Thyroid gland (tissue), 4 donors: ENCODE measurements at regions not wholly inside any gene's neighbourhood (a gene's known extent, or its start where the extent isn't known, plus 50 kb on each side); places are given as distances from the start of the nearest gene placed in this dataset.

Experiments
- DNase-seq, 2 donors: peaks; one replicate each; pipeline ENCODE4 v3.0.0-alpha.2; 2019
- H3K27ac ChIP-seq, 3 donors: fragments of 200-600 bp; sonication (generic); 1 replicate in 2 of 3; 2 replicates in 1 of 3; pipeline ENCODE4 v1.5.1; 2016 to 2019; ENCODE audit warnings: mild to moderate bottlenecking in 1 of 3, moderate library complexity in 1 of 3
- H3K27me3 ChIP-seq: fragments of 200-600 bp; sonication (generic); one replicate; pipeline ENCODE4 v1.5.1; 2019
- H3K36me3 ChIP-seq, 2 donors: fragments of 200-600 bp; sonication (generic); one replicate each; pipeline ENCODE4 v1.5.1; 2016 to 2019
- H3K4me1 ChIP-seq, 2 donors: fragments of 200-600 bp; sonication (generic); one replicate each; pipeline ENCODE4 v1.5.1; 2017 to 2019
- H3K4me3 ChIP-seq, 3 donors: fragments of 200-600 bp; sonication (generic); replicated peaks in 1 of 3; 1 replicate in 2 of 3; 2 replicates in 1 of 3; pipeline ENCODE4 v1.5.1; 2016; ENCODE audit warnings: mild to moderate bottlenecking in 1 of 3
- H3K9me3 ChIP-seq: fragments of 200-600 bp; sonication (generic); one replicate; pipeline ENCODE4 v1.5.1; 2017
- POLR2A ChIP-seq, 2 donors: fragments of 450-650 bp; IDR thresholded peaks; one replicate each; pipeline ENCODE4 v1.6.1; 2017; ENCODE audit warnings: antibody characterized with exemption in 2 of 2, mild to moderate bottlenecking in 2 of 2, moderate library complexity in 1 of 2
- WGBS, 2 donors: methylation state at CpG; one replicate each; pipeline ENCODE4 v1.1.5; 2017; 5-methylcytosine and 5-hydroxymethylcytosine counted together
- intact Hi-C: fragments of 100-400 bp; cut with DNase I; formaldehyde crosslinking; loops from one replicate; pipeline ENCODE4 v1.15.1; 2023
- TF ChIP-seq, protein P1 (sequence below), 6 experiments: fragments of 200-600 bp in 3 of 6; fragments of 450-650 bp in 3 of 6; sonication (generic) in 3 of 6; IDR thresholded peaks; one replicate each; pipeline ENCODE4 v1.5.1; 2016 to 2019; ENCODE audit warnings: antibody characterized with exemption in 6 of 6, mild to moderate bottlenecking in 2 of 6, inconsistent platforms in 1 of 6, moderate library complexity in 1 of 6

GRCh38 chr16:22425036-22425801, 50.8 kb upstream of the CDR2 start:
- Histone ChIP-seq H3K27me3 (no peaks in the 10 kb centered on the region), H3K4me3 (no peak overlapping the region), H3K9me3 (no peaks in the 10 kb centered on the region), H3K4me1 (no peaks in the 10 kb centered on the region), H3K27ac (peak overlapping the region; percentile 49 to 70 (median 57)), H3K36me3 (peaks cover 18 to 28% of the 10 kb centered on the region in 2 donors)
- intact Hi-C loops = no loop called here
- TF ChIP-seq POLR2A (IDR thresholded peaks at IDR 0.05) = no peak
- TF ChIP-seq, protein P1, sequence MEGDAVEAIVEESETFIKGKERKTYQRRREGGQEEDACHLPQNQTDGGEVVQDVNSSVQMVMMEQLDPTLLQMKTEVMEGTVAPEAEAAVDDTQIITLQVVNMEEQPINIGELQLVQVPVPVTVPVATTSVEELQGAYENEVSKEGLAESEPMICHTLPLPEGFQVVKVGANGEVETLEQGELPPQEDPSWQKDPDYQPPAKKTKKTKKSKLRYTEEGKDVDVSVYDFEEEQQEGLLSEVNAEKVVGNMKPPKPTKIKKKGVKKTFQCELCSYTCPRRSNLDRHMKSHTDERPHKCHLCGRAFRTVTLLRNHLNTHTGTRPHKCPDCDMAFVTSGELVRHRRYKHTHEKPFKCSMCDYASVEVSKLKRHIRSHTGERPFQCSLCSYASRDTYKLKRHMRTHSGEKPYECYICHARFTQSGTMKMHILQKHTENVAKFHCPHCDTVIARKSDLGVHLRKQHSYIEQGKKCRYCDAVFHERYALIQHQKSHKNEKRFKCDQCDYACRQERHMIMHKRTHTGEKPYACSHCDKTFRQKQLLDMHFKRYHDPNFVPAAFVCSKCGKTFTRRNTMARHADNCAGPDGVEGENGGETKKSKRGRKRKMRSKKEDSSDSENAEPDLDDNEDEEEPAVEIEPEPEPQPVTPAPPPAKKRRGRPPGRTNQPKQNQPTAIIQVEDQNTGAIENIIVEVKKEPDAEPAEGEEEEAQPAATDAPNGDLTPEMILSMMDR (IDR thresholded peaks at IDR 0.05) = no peak
- DNase-seq = peak in 1 of 2 donors; percentile 18
- 72 to 79% methylated on average over 15 to 20 of the region's 26 CpGs for WGBS, 2 donors

DNA sequence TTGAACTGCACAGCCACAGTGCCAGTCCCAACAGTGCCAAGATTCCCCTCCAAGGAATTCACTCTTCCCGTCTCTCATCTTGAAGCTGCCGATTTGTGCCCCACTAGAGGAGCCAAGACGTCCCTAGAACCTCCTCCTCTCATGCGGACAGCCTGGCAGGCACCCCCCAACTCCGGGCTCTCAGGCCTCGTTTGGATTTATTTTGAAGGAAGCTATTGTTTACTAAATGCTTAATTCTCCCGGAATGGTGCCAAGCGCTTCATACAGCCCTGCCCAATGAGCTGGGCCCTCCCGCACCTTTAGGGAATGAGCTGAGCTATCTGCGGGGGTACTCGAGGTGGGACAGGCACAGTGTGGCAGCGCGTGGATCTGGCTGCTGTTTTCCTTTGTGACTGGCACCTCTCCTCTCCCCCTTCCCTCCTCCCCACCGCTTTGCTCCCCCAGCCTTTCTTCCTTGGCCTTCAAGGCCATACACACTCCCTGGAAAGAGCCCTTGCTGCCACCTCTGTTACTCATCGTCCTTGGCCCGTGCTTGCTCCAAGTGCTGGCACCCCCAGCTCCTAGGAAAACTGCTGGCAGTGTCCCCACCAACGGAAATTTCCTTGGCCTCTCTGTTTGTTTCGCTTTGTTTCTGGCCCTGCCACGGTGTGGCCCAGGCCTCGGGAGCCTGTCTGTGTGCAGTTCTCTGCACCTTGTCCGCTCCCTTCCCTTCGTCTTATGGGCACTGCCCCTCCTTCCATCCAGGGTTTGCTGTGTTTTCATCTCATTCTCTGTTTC, 49.9 kb upstream of the CDR2 start:
- WGBS, 2 donors = 74 to 80% methylated on average over 22 of the region's 22 CpGs
- no peak for DNase-seq
- Histone ChIP-seq H3K9me3 (no peaks in the 10 kb centered on the region), H3K27me3 (no peaks in the 10 kb centered on the region), H3K27ac (peak overlapping the region; percentile 49 to 70 (median 57)), H3K36me3 (peaks cover 15 to 31% of the 10 kb centered on the region in 2 donors), H3K4me3 (no peak overlapping the region), H3K4me1 (no peaks in the 10 kb centered on the region)
- no peak for TF ChIP-seq POLR2A (IDR thresholded peaks at IDR 0.05)
- TF ChIP-seq, protein P1 (IDR thresholded peaks at IDR 0.05) = no peak
- intact Hi-C loops = no loop called here
